GM13977 (cell line): ENCODE measurements at regions not wholly inside any gene's neighbourhood (a gene's known extent, or its start where the extent isn't known, plus 50 kb on each side); places are given as distances from the start of the nearest gene placed in this dataset.

Experiments
- DNase-seq: peaks from one replicate; pipeline ENCODE4 v3.0.0; 2012; ENCODE audit warnings: low spot score
- in situ Hi-C: fragments of 300-500 bp; cut with MboI; formaldehyde crosslinking; loops from one replicate; pipeline ENCODE4 v1.12.0; 2022; ENCODE audit warnings: low sequenced_read_pairs, low pct_unique_long_range_greater_than_20kb, mixed read lengths, inconsistent platforms; ENCODE audit not compliant: unreplicated experiment
- TF ChIP-seq, protein P1 (sequence below): IDR thresholded peaks from 2 replicates; pipeline ENCODE4 v1.5.1; 2012; ENCODE audit warnings: mild to moderate bottlenecking, control low read depth; ENCODE audit not compliant: insufficient read depth; ENCODE audit errors: extremely low read depth, missing control alignments

DNA sequence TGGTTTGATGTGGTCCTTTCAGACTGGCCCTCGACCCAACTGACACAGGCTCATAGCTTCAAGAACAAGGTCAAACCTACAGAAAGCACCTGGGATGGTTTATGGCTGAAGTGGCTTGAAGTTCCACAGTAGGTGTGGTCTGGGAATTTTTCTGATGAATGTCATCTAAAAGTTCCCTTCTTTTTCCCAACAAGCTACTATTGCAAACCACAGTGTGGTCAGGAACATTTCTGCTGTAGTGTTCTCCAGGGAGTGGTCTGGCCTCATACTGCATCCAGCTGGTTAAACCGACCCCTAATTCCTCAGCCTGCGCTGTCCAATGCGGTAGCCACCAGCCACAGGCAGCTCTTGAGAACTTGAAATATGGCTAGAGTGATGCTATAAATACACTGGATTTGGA, 92.7 kb downstream of the FAM124B start:
- in situ Hi-C loops, result no loop called here
- DNase-seq, result no peak
- TF ChIP-seq, protein P1, sequence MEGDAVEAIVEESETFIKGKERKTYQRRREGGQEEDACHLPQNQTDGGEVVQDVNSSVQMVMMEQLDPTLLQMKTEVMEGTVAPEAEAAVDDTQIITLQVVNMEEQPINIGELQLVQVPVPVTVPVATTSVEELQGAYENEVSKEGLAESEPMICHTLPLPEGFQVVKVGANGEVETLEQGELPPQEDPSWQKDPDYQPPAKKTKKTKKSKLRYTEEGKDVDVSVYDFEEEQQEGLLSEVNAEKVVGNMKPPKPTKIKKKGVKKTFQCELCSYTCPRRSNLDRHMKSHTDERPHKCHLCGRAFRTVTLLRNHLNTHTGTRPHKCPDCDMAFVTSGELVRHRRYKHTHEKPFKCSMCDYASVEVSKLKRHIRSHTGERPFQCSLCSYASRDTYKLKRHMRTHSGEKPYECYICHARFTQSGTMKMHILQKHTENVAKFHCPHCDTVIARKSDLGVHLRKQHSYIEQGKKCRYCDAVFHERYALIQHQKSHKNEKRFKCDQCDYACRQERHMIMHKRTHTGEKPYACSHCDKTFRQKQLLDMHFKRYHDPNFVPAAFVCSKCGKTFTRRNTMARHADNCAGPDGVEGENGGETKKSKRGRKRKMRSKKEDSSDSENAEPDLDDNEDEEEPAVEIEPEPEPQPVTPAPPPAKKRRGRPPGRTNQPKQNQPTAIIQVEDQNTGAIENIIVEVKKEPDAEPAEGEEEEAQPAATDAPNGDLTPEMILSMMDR, result no peak

DNA sequence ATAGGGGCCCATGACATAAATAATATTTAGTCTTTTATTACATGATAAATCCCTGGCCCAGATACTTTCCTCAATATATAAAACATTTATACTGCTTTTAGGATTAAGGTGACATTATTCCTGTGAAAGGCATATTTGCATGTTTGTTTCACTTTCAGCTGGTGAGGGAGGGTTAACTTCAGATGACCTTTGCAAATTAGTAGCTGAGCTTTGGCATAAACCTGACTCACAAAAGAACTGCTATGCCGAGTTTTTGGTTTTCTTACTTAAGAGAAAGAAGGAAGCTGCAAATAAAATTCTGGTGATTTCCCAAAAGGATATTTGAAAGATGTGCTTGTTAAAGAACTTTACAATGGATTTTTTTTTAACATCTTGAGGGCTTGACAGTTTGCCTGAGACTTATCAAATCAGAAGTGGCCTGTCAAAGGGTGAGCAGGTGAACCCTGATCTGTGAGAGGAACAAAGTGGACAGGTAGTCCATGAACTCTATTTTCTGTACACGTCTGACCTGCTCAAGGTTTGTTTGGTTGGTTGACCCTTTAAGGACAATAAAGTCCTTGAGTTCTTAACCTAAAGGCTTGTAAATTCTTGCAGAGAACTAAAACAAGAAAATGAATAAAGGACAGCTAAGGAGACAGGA, 93.5 kb downstream of the FAM124B start:
- in situ Hi-C loops, result no loop called here
- TF ChIP-seq, protein P1, result no peak
- peak; percentile 31 for DNase-seq

DNA sequence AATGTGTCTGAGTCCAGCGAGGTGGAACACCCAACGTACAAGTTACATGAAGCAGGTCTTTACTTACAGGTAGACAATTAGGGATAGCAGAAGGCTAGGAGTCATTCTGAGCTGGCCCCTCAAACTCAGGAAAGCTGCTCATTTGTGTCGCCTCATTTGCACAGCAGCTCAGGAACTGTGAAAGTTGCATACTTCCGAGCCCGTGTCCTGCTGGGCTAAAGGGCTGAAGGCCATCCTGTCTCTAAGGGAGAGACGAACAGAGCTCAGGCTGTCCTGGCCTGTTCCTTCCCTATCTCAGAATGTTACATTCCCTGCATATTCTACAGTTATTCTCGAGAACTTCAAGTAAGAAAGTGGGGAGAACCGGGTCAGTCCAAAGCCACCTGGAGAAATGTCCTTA, 99.0 kb downstream of the FAM124B start:
- no peak for DNase-seq
- TF ChIP-seq, protein P1, result no peak
- in situ Hi-C loops, result no loop called here

DNA sequence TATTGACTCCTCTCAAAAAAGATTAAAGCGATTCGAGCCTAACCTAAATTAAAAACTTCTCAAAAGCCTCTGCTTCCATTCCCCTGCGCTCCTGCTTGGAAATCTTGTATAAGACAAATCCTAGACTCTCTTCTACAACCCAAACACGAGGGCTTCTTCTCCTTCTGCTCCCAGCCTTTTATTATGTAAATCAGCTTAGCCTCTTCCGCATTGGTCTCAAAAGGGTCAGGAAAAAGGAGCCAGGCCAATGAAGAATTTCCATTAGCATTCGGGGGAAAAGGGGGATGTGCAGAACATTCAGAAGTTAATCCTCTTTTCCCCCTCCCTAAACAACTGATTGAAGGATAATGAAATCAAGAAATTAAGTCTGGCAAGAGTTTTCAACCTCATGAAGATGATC, 107.9 kb downstream of the FAM124B start:
- no peak for DNase-seq
- in situ Hi-C loops, result no loop called here

DNA sequence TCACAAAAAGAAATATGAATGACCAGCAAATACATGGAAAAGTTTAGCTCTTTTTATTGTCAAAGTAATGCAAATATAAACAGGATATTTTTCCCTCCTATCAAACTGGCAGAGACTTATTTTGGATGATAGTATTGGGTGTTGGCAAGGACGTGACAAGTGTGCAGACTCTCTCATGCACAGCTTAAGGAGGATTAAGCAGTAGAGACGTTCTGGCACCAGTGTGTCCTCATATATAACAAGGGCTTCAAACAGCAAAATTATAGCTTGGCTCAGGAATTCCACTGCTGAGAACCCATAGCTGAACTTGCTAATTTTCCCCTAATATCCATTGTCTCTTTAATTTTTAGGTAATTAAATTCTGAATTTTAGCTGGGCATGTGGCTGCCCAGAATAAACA, 114.4 kb downstream of the FAM124B start:
- in situ Hi-C loops, result no loop called here
- no peak for DNase-seq
- TF ChIP-seq, protein P1, result no peak

More for the DNA sequence above, 107.9 kb downstream of the FAM124B start:
- TF ChIP-seq, protein P1, result no peak

DNA sequence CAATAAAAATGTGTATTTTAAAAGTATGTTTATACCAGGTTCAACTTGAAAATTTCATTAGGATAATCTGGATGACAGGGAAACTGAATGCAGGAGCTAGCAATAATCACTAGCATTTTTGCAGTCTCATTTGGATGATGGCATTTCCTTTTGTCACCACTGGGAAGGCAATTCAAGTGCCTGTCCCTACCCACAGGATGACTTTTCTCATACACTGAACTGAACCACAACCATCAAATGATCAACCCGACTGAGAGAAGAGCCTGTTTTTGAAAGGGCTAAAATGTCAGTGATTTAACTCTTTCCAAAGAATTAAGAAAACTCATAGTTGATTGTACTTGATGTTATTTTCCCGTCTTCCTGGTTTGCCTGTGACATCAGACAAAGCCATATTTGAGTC, 115.0 kb downstream of the FAM124B start:
- TF ChIP-seq, protein P1, result no peak
- in situ Hi-C loops, result no loop called here
- no peak for DNase-seq
